NCI-H128 (cell line): ENCODE measurements at regions not wholly inside any gene's neighbourhood (a gene's known extent, or its start where the extent isn't known, plus 50 kb on each side); places are given as distances from the start of the nearest gene placed in this dataset.
A peak's percentile ranks its signal among the peaks of the same experiment; 100 is the strongest.
"Not testable (repeated sequence)": the region's sequence is repeated elsewhere in the genome, so short reads cannot be mapped to it uniquely, and the experiment has no call there.

Experiments
- DNase-seq: peaks from one replicate; lab custom pipeline; 2025; ENCODE audit not compliant: unreplicated experiment; lab: John Stamatoyannopoulos, UW

GRCh38 chr6:117761610-117762009 is 86.3 kb downstream of the NUS1 start:
- no peak for DNase-seq

DNA sequence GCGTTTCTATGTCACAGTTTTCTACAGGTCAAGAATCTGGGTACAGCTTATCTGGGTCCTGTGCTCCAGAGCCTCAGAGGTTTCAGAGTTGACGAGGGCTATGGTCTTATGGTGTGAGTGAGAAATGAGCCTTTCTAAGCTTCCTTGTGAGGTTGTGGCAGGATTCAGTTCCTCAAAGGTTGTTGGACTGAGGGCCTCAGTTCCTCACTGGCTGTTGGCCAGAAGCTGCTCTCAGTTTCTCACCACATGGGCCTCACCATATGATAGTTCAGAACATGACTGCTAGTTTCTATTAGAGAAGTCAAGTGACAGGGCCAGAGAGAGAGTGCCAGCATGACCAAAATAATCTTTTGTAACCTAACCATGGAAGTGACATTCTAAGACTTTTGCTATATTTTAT is 96.1 kb downstream of the NUS1 start:
- DNase-seq, result no peak

DNA sequence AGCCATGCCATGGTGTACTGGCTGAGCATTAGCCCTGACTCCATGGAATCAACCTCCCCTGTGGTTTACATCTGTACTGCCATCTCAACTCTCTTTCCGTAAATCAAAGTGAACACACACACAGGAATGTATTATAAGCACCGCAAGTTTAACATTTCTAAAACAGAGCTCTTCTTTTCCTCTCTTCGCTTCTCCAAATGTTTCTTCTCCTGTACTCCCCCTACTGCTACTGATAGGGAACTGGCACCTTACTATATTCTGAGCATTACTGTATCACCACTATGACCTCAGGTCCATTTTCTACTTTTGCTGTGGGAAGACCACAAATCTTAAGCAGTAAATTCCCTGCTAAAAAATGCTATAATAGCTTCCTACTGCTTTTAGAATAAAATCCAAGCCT is 101.2 kb downstream of the NUS1 start:
- no peak for DNase-seq

DNA sequence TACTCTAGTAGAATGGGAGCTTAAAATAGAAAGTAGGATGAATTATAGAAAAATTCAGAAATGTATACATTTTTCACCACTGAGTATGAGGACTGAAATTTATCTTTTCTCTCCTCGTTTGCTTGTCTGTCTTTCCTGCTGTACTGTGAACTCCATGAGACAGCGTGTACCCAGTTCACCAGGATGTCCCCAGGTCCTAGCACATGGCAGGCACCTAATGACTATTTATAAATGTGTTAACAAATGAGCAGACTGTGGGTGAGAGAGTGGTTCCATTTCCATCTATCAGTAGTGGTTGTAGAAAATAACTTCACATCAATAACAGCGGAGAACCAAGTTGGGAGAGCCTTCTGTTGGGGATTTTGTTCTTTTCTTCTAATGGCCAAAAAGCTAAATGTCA is 106.3 kb downstream of the NUS1 start:
- DNase-seq, result no peak

GRCh38 chr6:117783279-117783678 is 108.0 kb downstream of the NUS1 start:
- no peak for DNase-seq

DNA sequence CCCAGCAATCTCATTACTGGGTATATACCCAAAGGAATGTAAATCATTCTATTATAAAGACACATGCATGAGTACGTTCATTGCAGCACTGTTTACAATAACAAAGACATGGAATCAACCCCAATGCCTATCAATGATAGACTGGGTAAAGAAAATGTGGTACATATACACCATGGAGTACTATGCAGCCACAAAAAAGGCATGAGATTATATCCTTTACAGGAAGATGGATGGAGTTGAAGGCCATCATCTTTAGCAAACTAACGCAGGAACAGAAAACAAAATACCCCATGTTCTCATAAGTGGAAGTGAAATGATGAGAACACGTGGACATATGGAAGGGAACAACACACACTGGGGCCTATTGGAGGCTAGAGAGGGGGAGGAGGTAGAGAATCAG is 115.7 kb downstream of the NUS1 start:
- no peak for DNase-seq

DNA sequence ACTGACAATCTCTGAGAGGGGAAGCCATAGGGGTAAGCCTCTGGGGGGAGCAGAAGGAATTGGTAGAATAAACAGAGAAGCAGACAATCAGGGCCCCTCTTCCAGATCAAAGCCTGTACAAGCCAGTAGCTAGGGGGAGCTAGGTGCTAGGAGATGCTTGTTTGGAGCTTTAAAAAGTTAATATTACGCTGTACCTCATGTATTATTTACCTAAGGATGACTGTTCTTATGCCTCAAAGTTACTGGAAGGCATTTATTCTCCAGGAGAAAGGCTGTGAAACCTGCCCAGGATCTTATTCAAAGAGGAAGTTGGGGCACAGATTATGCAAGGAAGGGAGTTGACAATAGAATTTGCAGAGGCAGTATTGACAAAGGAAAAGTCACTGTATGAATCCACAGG is 111.8 kb upstream of the SLC35F1 start:
- DNase-seq, result no peak

DNA sequence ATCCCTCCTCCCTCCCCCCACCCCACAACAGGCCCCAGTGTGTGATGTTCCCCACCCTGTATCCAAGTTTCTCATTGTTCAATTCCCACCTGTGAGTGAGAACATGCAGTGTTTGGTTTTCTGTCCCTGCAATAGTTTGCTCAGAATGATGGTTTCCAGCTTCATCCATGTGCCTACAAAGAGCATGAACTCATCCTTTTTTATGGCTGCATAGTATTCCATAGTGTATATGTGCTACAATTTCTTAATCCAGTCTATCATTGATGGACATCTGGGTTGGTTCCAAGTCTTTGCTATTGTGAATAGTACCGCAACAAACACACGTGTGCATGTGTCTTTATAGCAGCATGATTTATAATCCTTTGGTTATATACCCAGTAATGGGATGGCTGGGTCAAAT is 108.2 kb upstream of the SLC35F1 start:
- DNase-seq, result not testable (repeated sequence)

DNA sequence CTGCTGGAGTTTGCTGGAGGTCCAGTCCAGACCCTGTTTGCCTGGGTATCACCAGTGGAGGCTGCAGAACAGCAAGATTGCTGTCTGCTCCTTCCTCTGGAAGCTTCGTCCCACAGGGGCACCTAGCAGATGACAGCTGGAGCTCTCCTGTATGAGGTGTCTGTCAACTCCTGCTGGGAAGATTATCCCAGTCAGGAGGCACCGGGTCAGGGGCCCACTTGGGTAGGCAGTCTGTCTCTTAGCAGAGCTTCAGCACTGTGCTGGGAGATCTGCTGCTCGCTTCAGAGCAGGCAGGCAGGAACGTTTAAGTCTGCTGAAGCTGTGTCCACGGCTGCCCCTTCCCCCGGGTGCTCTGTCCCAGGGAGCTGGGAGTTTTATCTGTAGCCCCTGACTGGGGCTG is 96.8 kb upstream of the SLC35F1 start:
- no peak for DNase-seq

GRCh38 chr6:117817499-117817898 is 89.6 kb upstream of the SLC35F1 start:
- no peak for DNase-seq

GRCh38 chr6:117817992-117818391 is 89.1 kb upstream of the SLC35F1 start:
- no peak for DNase-seq

- no peak for DNase-seq
Measured at GRCh38 chr6:117818449-117818848, 88.6 kb upstream of the SLC35F1 start.

- DNase-seq, result no peak
Measured at GRCh38 chr6:117829594-117830319, 77.3 kb upstream of the SLC35F1 start.

GRCh38 chr6:117837261-117837660 is 69.8 kb upstream of the SLC35F1 start:
- no peak for DNase-seq

DNA sequence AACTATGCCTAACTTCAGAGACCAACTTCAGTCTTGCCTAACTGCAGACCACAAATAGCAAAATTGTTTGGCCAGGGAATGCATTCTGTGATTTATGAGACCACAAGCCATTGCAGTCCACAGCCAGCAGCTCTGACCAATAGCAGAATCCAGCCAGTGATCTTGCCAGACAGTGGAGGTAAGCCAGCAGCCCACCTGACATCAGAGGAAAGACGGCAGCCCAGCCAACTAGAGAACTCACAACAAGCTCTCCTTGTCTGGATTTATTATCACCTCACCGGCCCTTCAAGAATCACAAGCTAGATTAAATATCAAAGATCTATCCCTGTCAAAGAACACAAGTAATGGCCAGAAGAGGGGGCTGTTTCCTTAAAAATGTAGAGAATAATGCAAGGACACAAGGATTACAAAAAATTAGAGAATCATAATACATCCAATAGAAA is 66.5 kb upstream of the SLC35F1 start:
- DNase-seq, result peak; percentile 27

- no peak for DNase-seq
Measured at GRCh38 chr6:117847912-117848311, 59.2 kb upstream of the SLC35F1 start.

DNA sequence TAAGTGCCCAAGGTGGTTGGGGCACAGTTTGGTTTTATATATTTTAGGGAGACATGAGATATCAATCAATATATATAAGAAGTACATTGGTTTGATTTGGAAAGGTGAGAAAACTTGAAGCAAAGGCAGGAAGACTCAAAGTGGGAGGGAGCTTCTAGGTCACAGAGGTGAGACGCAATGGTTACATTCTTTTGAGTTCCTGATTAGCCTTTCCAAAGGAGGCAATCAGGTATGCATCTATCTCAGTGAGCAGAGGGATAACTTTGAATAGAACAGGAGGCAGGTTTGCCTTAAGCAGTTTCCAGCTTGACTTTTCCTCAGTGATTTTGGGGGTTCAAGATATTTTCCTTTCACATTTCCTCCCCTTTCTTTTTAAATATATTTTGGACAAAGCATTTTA is 58.0 kb upstream of the SLC35F1 start:
- no peak for DNase-seq
